WI38 (cell line): ENCODE measurements at regions not wholly inside any gene's neighbourhood (a gene's known extent, or its start where the extent isn't known, plus 50 kb on each side); places are given as distances from the start of the nearest gene placed in this dataset.

Experiments
- H3K4me3 ChIP-seq: 2 replicates; pipeline ENCODE4 v1.5.1; 2011; ENCODE audit warnings: low read depth, mild to moderate bottlenecking, control low read depth, low read length
- TF ChIP-seq, protein P1 (sequence below): IDR thresholded peaks from 2 replicates; pipeline ENCODE4 v1.5.1; 2012; ENCODE audit warnings: low read depth, mild to moderate bottlenecking, control low read depth, low read length

GRCh38 chr4:175891851-175892250 lies 79.8 kb upstream of the GPM6A start:
- TF ChIP-seq, protein P1, sequence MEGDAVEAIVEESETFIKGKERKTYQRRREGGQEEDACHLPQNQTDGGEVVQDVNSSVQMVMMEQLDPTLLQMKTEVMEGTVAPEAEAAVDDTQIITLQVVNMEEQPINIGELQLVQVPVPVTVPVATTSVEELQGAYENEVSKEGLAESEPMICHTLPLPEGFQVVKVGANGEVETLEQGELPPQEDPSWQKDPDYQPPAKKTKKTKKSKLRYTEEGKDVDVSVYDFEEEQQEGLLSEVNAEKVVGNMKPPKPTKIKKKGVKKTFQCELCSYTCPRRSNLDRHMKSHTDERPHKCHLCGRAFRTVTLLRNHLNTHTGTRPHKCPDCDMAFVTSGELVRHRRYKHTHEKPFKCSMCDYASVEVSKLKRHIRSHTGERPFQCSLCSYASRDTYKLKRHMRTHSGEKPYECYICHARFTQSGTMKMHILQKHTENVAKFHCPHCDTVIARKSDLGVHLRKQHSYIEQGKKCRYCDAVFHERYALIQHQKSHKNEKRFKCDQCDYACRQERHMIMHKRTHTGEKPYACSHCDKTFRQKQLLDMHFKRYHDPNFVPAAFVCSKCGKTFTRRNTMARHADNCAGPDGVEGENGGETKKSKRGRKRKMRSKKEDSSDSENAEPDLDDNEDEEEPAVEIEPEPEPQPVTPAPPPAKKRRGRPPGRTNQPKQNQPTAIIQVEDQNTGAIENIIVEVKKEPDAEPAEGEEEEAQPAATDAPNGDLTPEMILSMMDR = no peak
- H3K4me3 ChIP-seq = no peak overlapping the region

DNA sequence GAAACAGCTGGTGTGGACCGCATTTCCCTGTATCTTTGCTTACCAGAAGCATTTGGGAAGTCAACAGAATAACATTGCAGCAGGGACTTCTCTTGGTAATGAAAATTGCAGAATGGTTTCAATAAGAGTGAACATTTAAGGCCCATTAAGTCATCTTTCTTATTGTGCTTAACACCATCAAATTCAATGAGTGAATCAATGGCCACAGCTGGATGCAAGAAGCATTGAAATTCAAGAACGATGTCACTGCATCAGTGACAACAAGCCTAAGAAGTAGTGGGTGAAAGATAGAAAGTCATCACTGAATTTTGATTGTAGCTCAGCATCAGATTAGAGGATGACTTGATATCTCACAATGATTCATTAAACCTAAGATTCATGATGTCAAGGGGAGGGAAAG lies 93.9 kb upstream of the GPM6A start:
- H3K4me3 ChIP-seq = no peak overlapping the region
- TF ChIP-seq, protein P1 = no peak

DNA sequence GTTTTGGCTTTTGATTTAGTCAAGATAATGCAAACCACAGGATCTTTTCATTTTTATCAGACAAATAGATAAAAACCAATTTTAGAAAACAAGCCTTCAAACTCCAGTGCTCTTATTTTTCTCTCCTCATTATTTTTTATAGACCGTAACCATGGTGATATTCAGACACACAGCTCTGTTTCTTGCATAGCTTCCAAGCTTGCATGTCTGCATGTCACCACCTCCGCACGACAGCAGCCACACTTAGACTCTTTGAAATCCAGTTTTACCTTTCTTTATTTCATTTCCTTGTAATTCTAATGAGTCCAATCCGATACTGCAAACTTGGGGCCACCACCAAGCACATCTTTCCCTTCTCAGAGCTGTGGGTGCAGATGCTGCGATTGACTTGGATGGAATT lies 94.3 kb upstream of the GPM6A start:
- TF ChIP-seq, protein P1 = no peak
- no peak overlapping the region for H3K4me3 ChIP-seq

DNA sequence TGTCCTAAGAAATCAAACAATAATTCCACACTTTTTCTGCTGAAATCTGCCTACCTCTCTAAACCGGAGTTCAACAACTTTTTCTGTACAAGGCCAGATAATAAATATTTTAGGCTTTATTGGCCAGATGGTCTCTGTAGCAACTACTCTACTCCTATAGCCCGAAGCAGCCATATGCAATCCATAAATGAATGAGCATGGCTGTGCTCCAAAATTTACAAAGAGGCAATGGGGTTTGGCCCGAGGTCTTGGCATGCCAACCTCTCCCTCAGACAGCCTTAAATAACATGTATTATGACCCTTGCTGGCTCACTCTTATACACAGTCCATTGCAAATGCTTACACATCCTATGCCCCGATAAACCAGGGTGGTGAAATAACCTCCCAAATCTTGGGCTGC lies 98.6 kb upstream of the GPM6A start:
- TF ChIP-seq, protein P1 = no peak
- no peak overlapping the region for H3K4me3 ChIP-seq

DNA sequence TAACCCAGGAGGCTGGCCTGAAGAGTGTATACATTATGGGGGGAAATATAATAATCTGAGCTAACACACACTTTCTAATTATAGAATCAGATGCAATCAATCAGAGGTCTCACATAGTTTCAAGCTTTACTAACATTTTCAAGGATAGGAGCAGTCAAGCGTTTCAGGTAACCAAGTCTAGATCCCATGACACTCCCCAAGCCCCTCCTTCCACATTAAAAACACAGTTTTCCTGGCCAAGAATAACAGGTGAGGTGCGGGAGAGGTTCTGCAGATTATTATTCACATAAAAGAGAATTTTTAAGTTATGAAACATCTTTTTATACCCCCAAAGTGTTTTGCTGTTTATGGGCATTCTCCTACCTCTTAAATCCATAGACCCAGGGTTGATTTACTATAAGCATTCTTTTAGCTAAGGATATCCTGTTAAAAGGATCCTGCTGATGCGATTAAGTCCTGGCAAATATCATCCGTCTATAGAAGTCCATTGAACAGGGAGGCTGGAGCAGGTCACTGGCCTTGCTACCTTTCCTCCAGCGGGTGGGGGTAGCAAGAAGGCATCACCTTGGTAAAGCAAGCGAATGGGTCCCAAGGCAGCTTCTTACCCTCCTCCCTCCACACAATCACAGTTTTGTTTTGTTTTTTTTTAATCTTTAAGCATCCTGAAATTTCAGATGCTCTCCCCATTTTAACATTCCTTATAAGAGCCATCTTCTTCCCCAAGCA lies 104.7 kb upstream of the GPM6A start:
- TF ChIP-seq, protein P1 = no peak
- no peak overlapping the region for H3K4me3 ChIP-seq

DNA sequence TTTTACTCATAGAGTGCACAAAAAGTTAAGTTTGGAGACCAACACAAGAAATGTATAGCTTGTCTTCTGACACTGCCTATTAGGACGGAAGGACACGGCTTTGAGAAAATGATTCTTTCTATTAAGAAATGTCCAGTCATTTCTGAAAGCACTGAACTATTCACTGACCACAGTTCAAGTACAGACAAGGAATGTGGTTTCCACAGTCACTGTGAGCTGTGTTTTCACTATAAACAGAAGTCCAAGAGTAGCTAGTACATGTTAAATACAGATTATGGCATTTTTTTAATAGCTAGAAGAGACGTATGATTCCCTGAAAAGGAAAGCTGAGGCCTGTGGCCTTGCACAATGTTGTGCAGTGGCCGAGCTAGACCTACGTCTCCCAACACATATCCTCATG lies 115.1 kb upstream of the GPM6A start:
- no peak overlapping the region for H3K4me3 ChIP-seq
- TF ChIP-seq, protein P1 = no peak

- no peak overlapping the region for H3K4me3 ChIP-seq
- TF ChIP-seq, protein P1 = no peak
Measured at GRCh38 chr4:175929441-175929840, 117.4 kb upstream of the GPM6A start.
